GM21381 (cell line): ENCODE measurements at regions not wholly inside any gene's neighbourhood (a gene's known extent, or its start where the extent isn't known, plus 50 kb on each side); places are given as distances from the start of the nearest gene placed in this dataset.
A peak's percentile ranks its signal among the peaks of the same experiment; 100 is the strongest.

Experiments
- ATAC-seq: cut with Tn5 transposase; IDR thresholded peaks from one replicate; pipeline ENCODE4 v1.9.1; 2021; ENCODE audit warnings: mild to moderate bottlenecking, moderate library complexity; ENCODE audit not compliant: unreplicated experiment

GRCh38 chr1:209504571-209504970 is 78.9 kb upstream of the CAMK1G start:
- ATAC-seq, result no peak

- no peak for ATAC-seq
These were observed 78.5 kb upstream of the CAMK1G start for GRCh38 chr1:209505044-209505443.

- ATAC-seq, result no peak
These were observed 77.4 kb upstream of the CAMK1G start for GRCh38 chr1:209506101-209506500.

- ATAC-seq, result no peak
These were observed 74.5 kb upstream of the CAMK1G start for GRCh38 chr1:209509039-209509438.

- ATAC-seq, result no peak
These were observed 73.5 kb upstream of the CAMK1G start for GRCh38 chr1:209510063-209510462.

- ATAC-seq, result no peak
These were observed 72.3 kb upstream of the CAMK1G start for GRCh38 chr1:209511169-209511568.

GRCh38 chr1:209512821-209513220 is 70.7 kb upstream of the CAMK1G start:
- ATAC-seq, result no peak

- ATAC-seq, result peak; percentile 62
These were observed 70.3 kb upstream of the CAMK1G start for GRCh38 chr1:209513226-209513625.

GRCh38 chr1:209516771-209517680 is 66.5 kb upstream of the CAMK1G start:
- no peak for ATAC-seq

GRCh38 chr1:209517681-209518050 is 65.8 kb upstream of the CAMK1G start:
- no peak for ATAC-seq

GRCh38 chr1:209519786-209520185 is 63.7 kb upstream of the CAMK1G start:
- ATAC-seq, result no peak

- no peak for ATAC-seq
These were observed 60.7 kb upstream of the CAMK1G start for GRCh38 chr1:209522826-209523225.

GRCh38 chr1:209526137-209526536 is 57.4 kb upstream of the CAMK1G start:
- ATAC-seq, result no peak

GRCh38 chr1:209527372-209527771 is 56.1 kb upstream of the CAMK1G start:
- no peak for ATAC-seq

- no peak for ATAC-seq
These were observed 55.4 kb upstream of the CAMK1G start for GRCh38 chr1:209527993-209528717.

GRCh38 chr1:209529233-209529632 is 54.3 kb upstream of the CAMK1G start:
- ATAC-seq, result no peak

GRCh38 chr1:209531006-209531405 is 52.5 kb upstream of the CAMK1G start:
- no peak for ATAC-seq

- ATAC-seq, result no peak
These were observed 52.0 kb upstream of the CAMK1G start for GRCh38 chr1:209531549-209531948.
